ENCODE measurements at regions not wholly inside any gene's neighbourhood (a gene's known extent, or its start where the extent isn't known, plus 50 kb on each side); places are given as distances from the start of the nearest gene placed in this dataset.

- no peak overlapping the region for H3K4me3 ChIP-seq (replicated peaks; ENCODE audit: low read depth, low read length)
- TF ChIP-seq CTCF (IDR thresholded peaks at IDR 0.05; ENCODE audit: low read length, missing control alignments): no peak
- no peak for DNase-seq (ENCODE audit: low read depth)
Measured at GRCh38 chr6:165826487-165827189, 163.6 kb upstream of the PDE10A start.

- TF ChIP-seq CTCF (IDR thresholded peaks at IDR 0.05; ENCODE audit: low read length, missing control alignments): no peak
- no peak overlapping the region for H3K4me3 ChIP-seq (replicated peaks; ENCODE audit: low read depth, low read length)
- DNase-seq (ENCODE audit: low read depth): no peak
Measured at GRCh38 chr6:165825256-165825815, 162.3 kb upstream of the PDE10A start.

- DNase-seq (ENCODE audit: low read depth): no peak
- TF ChIP-seq CTCF (IDR thresholded peaks at IDR 0.05; ENCODE audit: low read length, missing control alignments): no peak
- H3K4me3 ChIP-seq (replicated peaks; ENCODE audit: low read depth, low read length): no peak overlapping the region
Measured at GRCh38 chr6:165823609-165824326, 160.7 kb upstream of the PDE10A start.

- no peak for DNase-seq (ENCODE audit: low read depth)
- no peak overlapping the region for H3K4me3 ChIP-seq (replicated peaks; ENCODE audit: low read depth, low read length)
- no peak for TF ChIP-seq CTCF (IDR thresholded peaks at IDR 0.05; ENCODE audit: low read length, missing control alignments)
Measured at GRCh38 chr6:165822501-165822900, 159.5 kb upstream of the PDE10A start.

- TF ChIP-seq CTCF (IDR thresholded peaks at IDR 0.05; ENCODE audit: low read length, missing control alignments): no peak
- no peak overlapping the region for H3K4me3 ChIP-seq (replicated peaks; ENCODE audit: low read depth, low read length)
- DNase-seq (ENCODE audit: low read depth): no peak
Measured at GRCh38 chr6:165821754-165822153, 158.7 kb upstream of the PDE10A start.

- no peak for TF ChIP-seq CTCF (IDR thresholded peaks at IDR 0.05; ENCODE audit: low read length, missing control alignments)
- no peak for DNase-seq (ENCODE audit: low read depth)
- H3K4me3 ChIP-seq (replicated peaks; ENCODE audit: low read depth, low read length): no peak overlapping the region
Measured at GRCh38 chr6:165820934-165821333, 157.9 kb upstream of the PDE10A start.
